ENCODE measurements at regions not wholly inside any gene's neighbourhood (a gene's known extent, or its start where the extent isn't known, plus 50 kb on each side); places are given as distances from the start of the nearest gene placed in this dataset.
"Not testable (repeated sequence)": the region's sequence is repeated elsewhere in the genome, so short reads cannot be mapped to it uniquely, and the experiment has no call there.

- no peak for DNase-seq
These were observed 87.5 kb upstream of the TOP1 start for GRCh38 chr20:40941133-40941610.

GRCh38 chr20:40942006-40942405 lies 86.6 kb upstream of the TOP1 start:
- DNase-seq, result no peak

- no peak for DNase-seq
These were observed 85.8 kb upstream of the TOP1 start for GRCh38 chr20:40942775-40943174.

GRCh38 chr20:40943591-40943990 lies 85.0 kb upstream of the TOP1 start:
- no peak for DNase-seq

GRCh38 chr20:40945189-40945588 lies 83.4 kb upstream of the TOP1 start:
- no peak for DNase-seq

- no peak for DNase-seq
These were observed 82.7 kb upstream of the TOP1 start for GRCh38 chr20:40945754-40946450.

GRCh38 chr20:40946451-40946850 lies 82.2 kb upstream of the TOP1 start:
- DNase-seq, result no peak

GRCh38 chr20:40948465-40949267 lies 80.0 kb upstream of the TOP1 start:
- DNase-seq, result no peak

GRCh38 chr20:40949346-40949745 lies 79.3 kb upstream of the TOP1 start:
- DNase-seq, result no peak

GRCh38 chr20:40952136-40952535 lies 76.5 kb upstream of the TOP1 start:
- DNase-seq, result no peak

- DNase-seq, result no peak
These were observed 75.2 kb upstream of the TOP1 start for GRCh38 chr20:40953416-40953815.

- DNase-seq, result no peak
These were observed 74.8 kb upstream of the TOP1 start for GRCh38 chr20:40953856-40954255.

GRCh38 chr20:40954521-40955165 lies 74.0 kb upstream of the TOP1 start:
- DNase-seq, result no peak

GRCh38 chr20:40955326-40955725 lies 73.3 kb upstream of the TOP1 start:
- DNase-seq, result no peak

- DNase-seq, result not testable (repeated sequence)
These were observed 72.8 kb upstream of the TOP1 start for GRCh38 chr20:40955826-40956225.

- no peak for DNase-seq
These were observed 71.9 kb upstream of the TOP1 start for GRCh38 chr20:40956542-40957264.

- no peak for DNase-seq
These were observed 71.3 kb upstream of the TOP1 start for GRCh38 chr20:40957265-40957760.

GRCh38 chr20:40958598-40958997 lies 70.0 kb upstream of the TOP1 start:
- no peak for DNase-seq

GRCh38 chr20:40959325-40960092 lies 69.1 kb upstream of the TOP1 start:
- no peak for DNase-seq

- no peak for DNase-seq
These were observed 68.5 kb upstream of the TOP1 start for GRCh38 chr20:40960101-40960500.

- DNase-seq, result no peak
These were observed 68.1 kb upstream of the TOP1 start for GRCh38 chr20:40960521-40960956.

GRCh38 chr20:40961176-40961575 lies 67.4 kb upstream of the TOP1 start:
- DNase-seq, result no peak

All from activated CD4-positive, alpha-beta T cell treated with anti-CD3 and anti-CD28 coated beads, Interleukin-2, amount 50 U/mL, for 4 hours (primary cell).